ENCODE measurements at regions not wholly inside any gene's neighbourhood (a gene's known extent, or its start where the extent isn't known, plus 50 kb on each side); places are given as distances from the start of the nearest gene placed in this dataset.

DNA sequence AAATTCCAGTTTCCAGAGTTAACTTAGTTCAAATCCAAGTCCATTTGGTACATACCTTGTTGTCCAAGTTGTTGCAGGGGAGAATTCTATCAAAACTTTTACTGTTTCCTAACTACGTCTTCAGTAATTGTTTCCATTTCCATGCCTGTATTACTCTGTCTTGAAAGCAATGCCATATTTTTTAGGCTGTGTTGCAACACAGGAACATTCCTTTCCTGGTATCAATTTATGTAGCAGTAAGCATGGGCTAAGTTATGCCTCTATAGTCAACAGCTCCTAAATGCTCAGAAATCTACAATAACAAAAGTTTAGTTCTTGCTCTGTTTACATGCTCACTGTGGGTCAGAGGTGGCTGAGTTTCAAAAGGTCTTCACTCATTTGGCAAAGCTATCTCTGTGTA is 1943.8 kb upstream of the PIK3C3 start:
- no peaks in the 10 kb centered on the region for H3K27me3 ChIP-seq (replicated peaks; ENCODE audit: control insufficient read depth, insufficient read depth, low read length)
- H3K9ac ChIP-seq (ENCODE audit: low read length): no peak overlapping the region
- no peak overlapping the region for H3K4me3 ChIP-seq (ENCODE audit: low read length)
- H3K9me3 ChIP-seq (ENCODE audit: control insufficient read depth, low read length): no peaks in the 10 kb centered on the region
- H3K36me3 ChIP-seq (ENCODE audit: control insufficient read depth, insufficient read depth, low read length, severe bottlenecking): no peaks in the 10 kb centered on the region
- H3K4me1 ChIP-seq (ENCODE audit: control insufficient read depth, insufficient read depth, low read length): peaks cover 7% of the 10 kb centered on the region
- no peak for DNase-seq (ENCODE audit: low read depth)

DNA sequence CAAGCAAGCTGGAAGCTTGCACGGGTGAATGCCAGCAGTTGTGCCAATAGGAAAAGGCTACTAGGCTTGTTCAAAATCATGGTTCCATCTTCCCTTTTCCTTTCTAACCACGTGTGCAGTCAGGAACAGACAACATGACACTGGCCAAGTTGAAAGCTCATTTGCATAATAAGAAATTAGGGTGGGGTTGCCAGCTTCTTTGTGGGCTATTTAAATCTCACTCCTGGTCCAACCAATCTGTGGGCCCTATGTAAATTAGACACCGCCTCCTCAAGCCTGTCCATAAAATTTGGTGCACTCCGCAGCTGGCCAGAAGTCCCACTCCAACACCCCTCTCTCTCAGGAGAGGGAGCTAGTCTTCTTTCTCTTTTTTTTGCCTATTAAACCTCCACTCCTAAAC is 1948.4 kb upstream of the PIK3C3 start:
- Histone ChIP-seq H3K4me1 (ENCODE audit: control insufficient read depth, insufficient read depth, low read length) (no peaks in the 10 kb centered on the region), H3K36me3 (ENCODE audit: control insufficient read depth, insufficient read depth, low read length, severe bottlenecking) (no peaks in the 10 kb centered on the region), H3K9me3 (ENCODE audit: control insufficient read depth, low read length) (no peaks in the 10 kb centered on the region), H3K27me3 (replicated peaks; ENCODE audit: control insufficient read depth, insufficient read depth, low read length) (no peaks in the 10 kb centered on the region), H3K9ac (ENCODE audit: low read length) (no peak overlapping the region), H3K4me3 (ENCODE audit: low read length) (no peak overlapping the region)
- DNase-seq (ENCODE audit: low read depth): no peak

DNA sequence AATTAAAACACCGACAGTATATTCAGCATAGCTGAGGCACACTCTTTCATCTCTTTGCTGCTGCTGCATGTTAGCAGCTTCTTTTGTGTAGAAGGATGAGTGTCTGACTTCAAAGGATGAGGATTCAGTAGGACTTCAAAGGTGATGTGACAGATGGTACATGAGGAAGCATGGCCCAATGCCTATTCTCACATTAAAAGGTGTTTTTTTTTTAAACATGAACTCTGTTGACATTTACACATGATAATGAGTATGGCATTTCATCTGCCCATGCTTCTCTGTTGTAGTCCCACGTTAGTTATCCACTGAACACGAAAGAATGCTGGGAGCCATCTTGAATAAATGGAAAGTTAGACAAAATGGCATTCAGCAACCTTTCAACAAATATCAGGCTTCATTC is 1950.8 kb upstream of the PIK3C3 start:
- Histone ChIP-seq H3K27me3 (replicated peaks; ENCODE audit: control insufficient read depth, insufficient read depth, low read length) (no peaks in the 10 kb centered on the region), H3K36me3 (ENCODE audit: control insufficient read depth, insufficient read depth, low read length, severe bottlenecking) (no peaks in the 10 kb centered on the region), H3K9me3 (ENCODE audit: control insufficient read depth, low read length) (no peaks in the 10 kb centered on the region), H3K4me1 (ENCODE audit: control insufficient read depth, insufficient read depth, low read length) (no peaks in the 10 kb centered on the region), H3K9ac (ENCODE audit: low read length) (no peak overlapping the region), H3K4me3 (ENCODE audit: low read length) (no peak overlapping the region)
- DNase-seq (ENCODE audit: low read depth): no peak

DNA sequence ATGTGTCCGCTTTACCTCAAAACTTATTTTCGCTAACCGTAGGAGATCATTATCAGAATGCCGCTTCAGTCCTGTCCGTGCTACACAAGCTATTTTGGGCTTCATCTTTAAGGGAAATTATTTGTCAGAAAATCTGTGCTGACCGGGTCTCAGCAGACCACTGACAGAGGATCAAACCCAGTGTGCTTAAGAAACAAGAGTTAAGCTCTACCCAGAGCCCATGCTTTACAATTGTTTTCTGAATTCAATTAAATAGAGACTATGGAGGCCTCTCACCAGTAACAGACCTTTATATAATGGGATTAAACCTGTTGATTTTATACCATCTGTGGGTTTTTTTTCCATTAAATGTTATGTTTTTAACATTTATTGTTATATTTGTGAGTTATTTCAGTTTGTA is 1956.7 kb upstream of the PIK3C3 start:
- no peak for DNase-seq (ENCODE audit: low read depth)

DNA sequence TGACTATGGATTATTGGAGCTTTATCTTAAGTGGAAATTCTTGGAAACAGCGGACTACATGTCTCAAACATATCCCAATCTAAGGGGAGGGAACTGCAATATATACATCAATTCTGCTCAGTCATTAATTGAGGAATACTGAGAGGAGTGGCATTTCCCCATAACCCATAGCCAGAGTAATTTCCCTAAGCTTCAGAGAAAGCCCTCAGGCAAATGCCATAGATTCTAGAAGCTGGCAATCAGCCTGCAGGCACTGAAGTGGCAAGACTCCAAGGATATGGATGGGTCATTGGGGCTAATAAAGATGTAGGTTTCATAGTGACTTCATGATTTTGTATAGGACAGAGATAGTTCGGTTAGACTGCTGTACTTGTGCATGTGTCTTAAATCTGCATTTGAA is 1960.5 kb upstream of the PIK3C3 start:
- DNase-seq (ENCODE audit: low read depth): no peak

More for the DNA sequence above, 1956.7 kb upstream of the PIK3C3 start:
- Histone ChIP-seq H3K27me3 (replicated peaks; ENCODE audit: control insufficient read depth, insufficient read depth, low read length) (no peaks in the 10 kb centered on the region), H3K4me1 (ENCODE audit: control insufficient read depth, insufficient read depth, low read length) (no peaks in the 10 kb centered on the region), H3K4me3 (ENCODE audit: low read length) (no peak overlapping the region), H3K9ac (ENCODE audit: low read length) (no peak overlapping the region), H3K9me3 (ENCODE audit: control insufficient read depth, low read length) (no peaks in the 10 kb centered on the region), H3K36me3 (ENCODE audit: control insufficient read depth, insufficient read depth, low read length, severe bottlenecking) (no peaks in the 10 kb centered on the region)

DNA sequence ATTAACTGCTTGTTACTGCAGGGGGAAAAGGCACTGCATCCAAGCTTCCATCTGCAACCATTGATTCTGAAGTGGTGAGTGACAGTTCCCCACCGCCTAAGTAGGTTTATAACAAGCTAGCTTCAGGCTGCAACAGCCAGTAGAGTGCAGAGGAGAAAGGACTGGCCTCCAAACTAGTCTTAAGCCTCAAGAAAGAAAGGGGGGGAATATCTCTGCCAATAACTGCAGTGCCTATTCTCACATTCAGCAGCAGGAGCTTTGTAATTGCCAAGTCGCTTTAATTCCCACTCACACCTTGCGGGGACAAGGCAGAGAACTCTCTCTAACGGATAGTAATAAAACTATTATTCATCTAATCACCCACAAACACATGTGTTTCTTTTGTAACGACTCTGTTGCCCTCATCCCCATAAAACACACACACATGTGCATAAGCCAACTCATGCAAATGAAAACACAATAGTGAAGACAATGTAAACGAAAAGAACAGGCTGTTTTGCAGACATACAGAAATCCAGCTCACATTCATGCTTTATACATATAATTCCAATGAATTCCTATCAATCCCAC is 1963.3 kb upstream of the PIK3C3 start:
- Histone ChIP-seq H3K4me1 (ENCODE audit: control insufficient read depth, insufficient read depth, low read length) (no peaks in the 10 kb centered on the region), H3K36me3 (ENCODE audit: control insufficient read depth, insufficient read depth, low read length, severe bottlenecking) (no peaks in the 10 kb centered on the region), H3K27me3 (replicated peaks; ENCODE audit: control insufficient read depth, insufficient read depth, low read length) (no peaks in the 10 kb centered on the region), H3K9me3 (ENCODE audit: control insufficient read depth, low read length) (no peaks in the 10 kb centered on the region), H3K9ac (ENCODE audit: low read length) (no peak overlapping the region), H3K4me3 (ENCODE audit: low read length) (no peak overlapping the region)
- no peak for DNase-seq (ENCODE audit: low read depth)

More for the DNA sequence above, 1960.5 kb upstream of the PIK3C3 start:
- Histone ChIP-seq H3K9ac (ENCODE audit: low read length) (no peak overlapping the region), H3K36me3 (ENCODE audit: control insufficient read depth, insufficient read depth, low read length, severe bottlenecking) (no peaks in the 10 kb centered on the region), H3K4me3 (ENCODE audit: low read length) (no peak overlapping the region), H3K4me1 (ENCODE audit: control insufficient read depth, insufficient read depth, low read length) (no peaks in the 10 kb centered on the region), H3K9me3 (ENCODE audit: control insufficient read depth, low read length) (no peaks in the 10 kb centered on the region), H3K27me3 (replicated peaks; ENCODE audit: control insufficient read depth, insufficient read depth, low read length) (no peaks in the 10 kb centered on the region)

DNA sequence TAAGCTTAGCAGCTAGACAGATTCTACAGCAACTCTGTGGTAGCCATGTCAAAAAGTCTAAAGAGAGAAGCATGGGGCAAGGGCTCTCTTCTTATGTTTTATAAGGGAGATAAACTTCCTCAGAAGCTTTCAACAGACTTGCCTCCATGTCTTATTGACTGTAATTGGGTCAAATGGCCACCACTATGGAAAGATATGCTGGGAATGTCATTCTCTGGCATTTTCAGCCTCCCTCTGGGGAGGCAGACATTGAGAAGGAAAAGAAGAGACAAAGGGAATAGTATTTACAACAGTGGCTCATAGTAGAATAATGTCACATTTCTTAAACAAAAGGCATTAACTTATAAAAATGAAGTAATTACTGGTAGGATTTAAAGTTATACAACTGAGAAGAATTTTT is 1964.5 kb upstream of the PIK3C3 start:
- H3K4me1 ChIP-seq (ENCODE audit: control insufficient read depth, insufficient read depth, low read length): no peaks in the 10 kb centered on the region
- no peak overlapping the region for H3K9ac ChIP-seq (ENCODE audit: low read length)
- H3K9me3 ChIP-seq (ENCODE audit: control insufficient read depth, low read length): no peaks in the 10 kb centered on the region
- H3K27me3 ChIP-seq (replicated peaks; ENCODE audit: control insufficient read depth, insufficient read depth, low read length): no peaks in the 10 kb centered on the region
- DNase-seq (ENCODE audit: low read depth): no peak
- no peak overlapping the region for H3K4me3 ChIP-seq (ENCODE audit: low read length)
- H3K36me3 ChIP-seq (ENCODE audit: control insufficient read depth, insufficient read depth, low read length, severe bottlenecking): no peaks in the 10 kb centered on the region

DNA sequence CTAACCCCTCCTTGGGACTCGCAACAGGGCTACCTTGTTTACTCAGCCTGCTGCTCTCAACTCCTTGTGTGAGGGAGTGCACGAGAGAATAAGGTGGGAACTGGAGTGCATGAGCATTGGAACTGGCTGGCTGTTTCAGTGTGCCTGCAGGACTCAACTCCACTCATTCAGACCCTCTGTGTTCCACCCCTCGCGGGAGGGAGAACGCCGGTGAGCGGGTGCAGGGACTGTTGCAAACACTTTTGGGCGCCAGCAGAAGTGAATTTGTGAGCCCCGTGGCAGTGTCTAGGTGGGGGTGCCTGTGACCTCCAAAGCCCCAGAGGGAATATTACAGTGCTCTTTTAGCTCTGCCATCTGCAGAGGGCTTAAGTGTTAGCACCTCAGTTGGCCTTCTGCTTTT is 1978.3 kb upstream of the PIK3C3 start:
- H3K9ac ChIP-seq (ENCODE audit: low read length): no peak overlapping the region
- H3K4me1 ChIP-seq (ENCODE audit: control insufficient read depth, insufficient read depth, low read length): no peaks in the 10 kb centered on the region
- no peak for DNase-seq (ENCODE audit: low read depth)
- no peaks in the 10 kb centered on the region for H3K36me3 ChIP-seq (ENCODE audit: control insufficient read depth, insufficient read depth, low read length, severe bottlenecking)
- H3K9me3 ChIP-seq (ENCODE audit: control insufficient read depth, low read length): no peaks in the 10 kb centered on the region
- H3K4me3 ChIP-seq (ENCODE audit: low read length): no peak overlapping the region
- no peaks in the 10 kb centered on the region for H3K27me3 ChIP-seq (replicated peaks; ENCODE audit: control insufficient read depth, insufficient read depth, low read length)

DNA sequence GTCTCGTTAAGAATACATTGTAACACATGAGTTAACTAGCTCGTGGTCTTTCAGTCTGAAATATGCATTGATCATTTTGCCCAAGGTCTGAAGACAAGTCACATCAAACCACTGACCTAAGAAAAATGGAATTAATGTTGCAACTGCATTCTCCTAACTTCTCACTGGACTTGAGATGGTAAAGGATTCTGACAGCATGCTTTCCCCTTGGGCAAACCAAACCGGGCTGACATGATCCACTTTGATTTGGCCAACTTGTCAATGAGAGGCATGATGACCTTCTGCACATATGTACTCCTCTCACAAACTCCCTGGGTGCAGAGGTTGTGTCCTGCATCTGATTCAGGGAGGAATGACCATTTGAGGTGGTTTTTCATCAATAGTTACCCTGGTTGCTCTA is 1982.5 kb upstream of the PIK3C3 start:
- H3K9me3 ChIP-seq (ENCODE audit: control insufficient read depth, low read length): no peaks in the 10 kb centered on the region
- no peak overlapping the region for H3K4me3 ChIP-seq (ENCODE audit: low read length)
- DNase-seq (ENCODE audit: low read depth): no peak
- H3K4me1 ChIP-seq (ENCODE audit: control insufficient read depth, insufficient read depth, low read length): no peaks in the 10 kb centered on the region
- H3K9ac ChIP-seq (ENCODE audit: low read length): no peak overlapping the region
- no peaks in the 10 kb centered on the region for H3K27me3 ChIP-seq (replicated peaks; ENCODE audit: control insufficient read depth, insufficient read depth, low read length)
- H3K36me3 ChIP-seq (ENCODE audit: control insufficient read depth, insufficient read depth, low read length, severe bottlenecking): no peaks in the 10 kb centered on the region

DNA sequence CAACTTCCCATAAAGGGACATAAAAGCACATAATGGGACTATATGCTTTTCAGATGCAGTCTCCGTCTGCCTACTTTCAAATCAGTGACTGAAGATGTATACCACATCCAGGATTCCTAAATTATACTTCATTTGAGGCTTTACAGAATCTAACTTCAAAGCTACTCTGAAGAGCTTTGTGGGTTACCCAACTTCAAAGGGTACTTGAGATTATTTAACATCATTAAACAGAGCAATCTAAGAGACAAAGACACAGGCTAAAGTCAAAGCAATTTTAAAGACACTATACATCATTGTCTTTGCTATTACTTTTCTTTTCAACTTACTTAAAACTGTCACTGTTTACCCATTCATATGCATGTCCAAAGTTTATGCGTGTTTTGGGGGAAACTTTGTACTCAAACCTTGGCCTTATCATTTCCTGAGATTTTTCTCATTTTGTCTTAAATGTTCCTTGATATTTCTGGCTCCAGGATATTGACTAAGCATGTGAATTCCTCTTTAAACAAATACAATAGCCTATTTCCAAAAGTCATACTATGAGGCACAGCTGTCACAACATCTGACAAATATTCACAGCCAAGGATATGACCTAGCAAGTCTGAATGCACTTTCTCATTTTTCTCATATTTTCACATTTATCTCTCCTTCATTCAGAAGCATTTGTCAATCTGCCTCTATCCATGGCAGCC is 1985.1 kb upstream of the PIK3C3 start:
- no peak for DNase-seq (ENCODE audit: low read depth)
- H3K4me3 ChIP-seq (ENCODE audit: low read length): no peak overlapping the region
- H3K36me3 ChIP-seq (ENCODE audit: control insufficient read depth, insufficient read depth, low read length, severe bottlenecking): no peaks in the 10 kb centered on the region
- no peaks in the 10 kb centered on the region for H3K27me3 ChIP-seq (replicated peaks; ENCODE audit: control insufficient read depth, insufficient read depth, low read length)
- H3K9me3 ChIP-seq (ENCODE audit: control insufficient read depth, low read length): no peaks in the 10 kb centered on the region
- H3K9ac ChIP-seq (ENCODE audit: low read length): no peak overlapping the region
- no peaks in the 10 kb centered on the region for H3K4me1 ChIP-seq (ENCODE audit: control insufficient read depth, insufficient read depth, low read length)

DNA sequence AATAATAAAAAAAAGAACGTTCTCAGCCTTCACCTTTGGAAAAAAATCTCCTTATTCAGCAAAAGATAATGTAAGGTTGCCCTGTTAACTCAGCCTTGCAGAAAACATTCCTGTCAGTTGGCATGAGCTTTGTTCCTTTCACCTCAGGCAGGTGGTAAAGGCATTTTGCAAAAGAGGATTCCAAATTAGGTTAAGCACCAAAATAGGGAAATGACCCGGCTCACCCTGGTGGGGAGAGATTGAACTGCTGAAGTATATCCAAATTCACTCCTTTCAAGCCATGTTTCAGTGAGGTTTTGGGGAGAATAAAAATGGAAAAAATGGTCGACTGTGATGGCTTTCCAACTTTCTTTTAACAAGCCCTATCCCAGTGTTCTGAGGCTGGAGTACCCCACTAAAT is 1988.8 kb upstream of the PIK3C3 start:
- Histone ChIP-seq H3K36me3 (ENCODE audit: control insufficient read depth, insufficient read depth, low read length, severe bottlenecking) (no peaks in the 10 kb centered on the region), H3K9me3 (ENCODE audit: control insufficient read depth, low read length) (no peaks in the 10 kb centered on the region), H3K4me3 (ENCODE audit: low read length) (no peak overlapping the region), H3K4me1 (ENCODE audit: control insufficient read depth, insufficient read depth, low read length) (no peaks in the 10 kb centered on the region), H3K27me3 (replicated peaks; ENCODE audit: control insufficient read depth, insufficient read depth, low read length) (no peaks in the 10 kb centered on the region), H3K9ac (ENCODE audit: low read length) (no peak overlapping the region)
- no peak for DNase-seq (ENCODE audit: low read depth)

DNA sequence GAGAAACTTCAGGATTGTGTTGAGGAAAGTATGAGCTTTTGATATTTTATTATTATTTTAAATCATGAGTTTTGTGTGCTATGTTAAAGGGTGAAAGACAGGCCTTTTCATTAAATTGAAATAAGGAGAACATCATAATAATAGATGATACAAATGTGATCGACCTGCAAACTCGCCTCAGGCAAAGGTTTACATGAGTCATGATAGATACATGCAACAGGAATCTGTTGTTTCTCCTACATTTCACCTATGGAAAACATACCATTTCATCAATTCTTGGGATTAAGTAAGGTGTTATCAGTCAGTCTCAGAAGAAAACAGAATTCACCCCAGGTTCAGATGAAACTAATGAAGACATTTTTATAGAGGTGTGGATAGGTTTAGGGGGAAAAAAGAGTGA is 1992.5 kb upstream of the PIK3C3 start:
- H3K9ac ChIP-seq (ENCODE audit: low read length): no peak overlapping the region
- DNase-seq (ENCODE audit: low read depth): no peak
- H3K36me3 ChIP-seq (ENCODE audit: control insufficient read depth, insufficient read depth, low read length, severe bottlenecking): no peaks in the 10 kb centered on the region
- H3K27me3 ChIP-seq (replicated peaks; ENCODE audit: control insufficient read depth, insufficient read depth, low read length): no peaks in the 10 kb centered on the region
- no peaks in the 10 kb centered on the region for H3K9me3 ChIP-seq (ENCODE audit: control insufficient read depth, low read length)
- H3K4me1 ChIP-seq (ENCODE audit: control insufficient read depth, insufficient read depth, low read length): no peaks in the 10 kb centered on the region
- no peak overlapping the region for H3K4me3 ChIP-seq (ENCODE audit: low read length)
